ENCODE measurements at regions not wholly inside any gene's neighbourhood (a gene's known extent, or its start where the extent isn't known, plus 50 kb on each side); places are given as distances from the start of the nearest gene placed in this dataset.

DNA sequence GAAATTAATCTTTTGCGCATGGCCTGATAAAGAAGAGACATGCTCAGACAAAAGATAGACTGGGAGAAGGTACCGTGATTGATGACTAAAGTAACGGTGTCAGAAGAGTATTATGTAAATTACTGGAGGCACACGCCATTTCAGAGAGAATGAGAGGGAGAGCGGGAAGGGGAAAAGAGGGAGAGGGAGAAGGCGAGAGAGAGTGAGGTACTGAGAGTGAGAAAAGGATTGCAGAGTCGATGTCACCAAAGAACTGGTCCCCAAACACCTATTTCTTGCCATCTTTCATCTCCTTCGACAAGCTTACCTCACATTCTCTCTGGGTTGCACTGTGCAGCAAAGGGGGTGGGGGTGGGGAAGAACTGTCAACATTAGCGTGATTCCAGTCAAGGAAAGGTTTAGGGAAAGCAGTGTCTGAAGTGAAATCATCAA is 673.7 kb downstream of the BCL11A start:
- no peak for TF ChIP-seq CTCF (IDR thresholded peaks at IDR 0.05)
- no peak for TF ChIP-seq POLR2A (IDR thresholded peaks at IDR 0.05)
- no peak for TF ChIP-seq POLR2AphosphoS5 (IDR thresholded peaks at IDR 0.05)
- TF ChIP-seq EP300 (IDR thresholded peaks at IDR 0.05) = no peak
